Gastrocnemius medialis (tissue), 4 donors: ENCODE measurements at regions not wholly inside any gene's neighbourhood (a gene's known extent, or its start where the extent isn't known, plus 50 kb on each side); places are given as distances from the start of the nearest gene placed in this dataset.

ENCODE experiments used
- POLR2A ChIP-seq, 2 donors: fragments of 450-650 bp; IDR thresholded peaks; one replicate each; pipeline ENCODE4 v1.6.1; 2017; ENCODE audit warnings: antibody characterized with exemption in 2 of 2, mild to moderate bottlenecking in 2 of 2, moderate library complexity in 2 of 2
- TF ChIP-seq, protein P1 (sequence below), 5 experiments: fragments of 450-650 bp in 3 of 5; fragments of 200-600 bp in 2 of 5; sonication (generic) in 2 of 5; IDR thresholded peaks in 4 of 5; conservative IDR thresholded peaks in 1 of 5; 1 replicate in 4 of 5; 2 replicates in 1 of 5; pipeline ENCODE4 v1.5.1; 2016 to 2019; ENCODE audit warnings: antibody characterized with exemption in 5 of 5, mild to moderate bottlenecking in 3 of 5, moderate library complexity in 3 of 5

DNA sequence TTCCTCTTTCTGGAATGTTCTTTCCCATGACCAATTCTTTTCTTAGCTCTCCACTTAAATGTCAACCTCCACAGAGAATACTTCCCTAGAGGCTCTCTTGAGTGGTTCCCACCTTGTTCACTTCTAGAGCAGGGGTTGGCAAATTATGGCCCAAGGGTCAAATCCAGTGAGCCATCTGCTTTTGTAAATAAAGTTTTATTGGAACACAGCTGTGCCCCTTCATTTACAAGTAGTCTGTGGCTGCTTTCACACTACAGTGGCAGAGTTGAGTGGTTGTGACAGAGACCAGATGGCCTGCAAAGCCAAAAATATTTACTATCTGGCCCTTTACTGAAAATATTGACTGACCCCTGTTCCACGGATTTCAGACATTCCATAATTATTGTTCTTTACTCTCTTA is 166.2 kb downstream of the WNT5A start:
- TF ChIP-seq, protein P1, sequence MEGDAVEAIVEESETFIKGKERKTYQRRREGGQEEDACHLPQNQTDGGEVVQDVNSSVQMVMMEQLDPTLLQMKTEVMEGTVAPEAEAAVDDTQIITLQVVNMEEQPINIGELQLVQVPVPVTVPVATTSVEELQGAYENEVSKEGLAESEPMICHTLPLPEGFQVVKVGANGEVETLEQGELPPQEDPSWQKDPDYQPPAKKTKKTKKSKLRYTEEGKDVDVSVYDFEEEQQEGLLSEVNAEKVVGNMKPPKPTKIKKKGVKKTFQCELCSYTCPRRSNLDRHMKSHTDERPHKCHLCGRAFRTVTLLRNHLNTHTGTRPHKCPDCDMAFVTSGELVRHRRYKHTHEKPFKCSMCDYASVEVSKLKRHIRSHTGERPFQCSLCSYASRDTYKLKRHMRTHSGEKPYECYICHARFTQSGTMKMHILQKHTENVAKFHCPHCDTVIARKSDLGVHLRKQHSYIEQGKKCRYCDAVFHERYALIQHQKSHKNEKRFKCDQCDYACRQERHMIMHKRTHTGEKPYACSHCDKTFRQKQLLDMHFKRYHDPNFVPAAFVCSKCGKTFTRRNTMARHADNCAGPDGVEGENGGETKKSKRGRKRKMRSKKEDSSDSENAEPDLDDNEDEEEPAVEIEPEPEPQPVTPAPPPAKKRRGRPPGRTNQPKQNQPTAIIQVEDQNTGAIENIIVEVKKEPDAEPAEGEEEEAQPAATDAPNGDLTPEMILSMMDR (IDR thresholded peaks at IDR 0.05 in 4 of 5, conservative IDR thresholded peaks at IDR 0.05 in 1 of 5): no peak
- no peak for TF ChIP-seq POLR2A (IDR thresholded peaks at IDR 0.05)
